ENCODE measurements at regions not wholly inside any gene's neighbourhood (a gene's known extent, or its start where the extent isn't known, plus 50 kb on each side); places are given as distances from the start of the nearest gene placed in this dataset.

GRCh38 chr13:58048670-58049069, 417.1 kb downstream of the PCDH17 start:
- H3K4me3 ChIP-seq = no peak overlapping the region
- 89 to 98% (median 95%) methylated on average over 1 of the region's 1 CpG for WGBS, 4 donors
- H3K27me3 ChIP-seq = no peaks in the 10 kb centered on the region
- no peaks in the 10 kb centered on the region for H3K36me3 ChIP-seq
- no peaks in the 10 kb centered on the region for H3K9me3 ChIP-seq
- intact Hi-C loops (cut with DNase I) = no loop called here
- DNase-seq = no peak
- no peak for ATAC-seq
- TF ChIP-seq POLR2A (IDR thresholded peaks at IDR 0.05) (no peak), CTCF (IDR thresholded peaks at IDR 0.05) (no peak)
- H3K4me1 ChIP-seq = peaks cover 0 to 7% (median 0%) of the 10 kb centered on the region in 12 donors
- no peak overlapping the region for H3K27ac ChIP-seq

- TF ChIP-seq CTCF (IDR thresholded peaks at IDR 0.05) = no peak
- TF ChIP-seq POLR2A (IDR thresholded peaks at IDR 0.05) = no peak
- Histone ChIP-seq H3K4me1 (peaks cover 0 to 7% (median 0%) of the 10 kb centered on the region in 12 donors), H3K4me3 (no peak overlapping the region), H3K27me3 (no peaks in the 10 kb centered on the region), H3K9me3 (no peaks in the 10 kb centered on the region), H3K36me3 (no peaks in the 10 kb centered on the region), H3K27ac (no peak overlapping the region)
- no peak for ATAC-seq
- no peak for DNase-seq
- intact Hi-C loops (cut with DNase I) = no loop called here
- 76 to 89% (median 81%) methylated on average over 4 of the region's 4 CpGs for WGBS, 4 donors
Observed at GRCh38 chr13:58051396-58051795, 419.9 kb downstream of the PCDH17 start.

- no peak overlapping the region for H3K4me3 ChIP-seq
- H3K9me3 ChIP-seq = no peaks in the 10 kb centered on the region
- TF ChIP-seq CTCF (IDR thresholded peaks at IDR 0.05) = no peak
- no peak for TF ChIP-seq POLR2A (IDR thresholded peaks at IDR 0.05)
- intact Hi-C loops (cut with DNase I) = no loop called here
- DNase-seq (no peak), ATAC-seq (no peak)
- H3K36me3 ChIP-seq = no peaks in the 10 kb centered on the region
- 70 to 91% (median 74%) methylated on average over 4 to 5 of the region's 5 CpGs for WGBS, 4 donors
- peaks cover 0 to 7% (median 0%) of the 10 kb centered on the region in 12 donors for H3K4me1 ChIP-seq
- H3K27me3 ChIP-seq = no peaks in the 10 kb centered on the region
- no peak overlapping the region for H3K27ac ChIP-seq
Observed at GRCh38 chr13:58051807-58052375, 420.3 kb downstream of the PCDH17 start.

- 76 to 86% (median 84%) methylated on average over 4 of the region's 4 CpGs for WGBS, 4 donors
- TF ChIP-seq POLR2A (IDR thresholded peaks at IDR 0.05) = no peak
- TF ChIP-seq CTCF (IDR thresholded peaks at IDR 0.05) = no peak
- H3K4me3 ChIP-seq = no peak overlapping the region
- no peak overlapping the region for H3K27ac ChIP-seq
- ATAC-seq (no peak), DNase-seq (no peak)
- intact Hi-C loops (cut with DNase I) = no loop called here
- no peaks in the 10 kb centered on the region for H3K4me1 ChIP-seq
- H3K9me3 ChIP-seq = no peaks in the 10 kb centered on the region
- no peaks in the 10 kb centered on the region for H3K36me3 ChIP-seq
- H3K27me3 ChIP-seq = no peaks in the 10 kb centered on the region
Observed at GRCh38 chr13:58056426-58056825, 424.9 kb downstream of the PCDH17 start.

Measured in heart left ventricle (tissue), 16 donors.